ENCODE measurements at regions not wholly inside any gene's neighbourhood (a gene's known extent, or its start where the extent isn't known, plus 50 kb on each side); places are given as distances from the start of the nearest gene placed in this dataset.

DNA sequence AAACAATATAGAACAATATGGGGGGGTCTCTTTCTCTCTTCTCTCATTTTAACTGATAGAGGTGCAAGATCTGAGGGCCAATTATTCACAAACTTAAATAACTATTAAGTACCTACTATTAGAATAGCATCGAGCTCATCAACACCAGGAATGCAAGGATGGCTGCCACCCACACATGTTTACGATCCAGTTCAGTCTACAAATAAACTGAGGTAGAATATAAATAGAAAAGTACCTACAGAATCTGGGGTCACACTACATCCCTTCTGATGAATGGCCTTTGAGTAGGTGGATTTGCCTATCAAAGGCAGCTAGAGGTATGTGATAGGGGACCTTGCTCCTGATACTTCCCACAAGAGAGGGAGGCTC, 91.8 kb upstream of the ZNF366 start:
- Histone ChIP-seq H3K27ac (ENCODE audit: low read depth, low read length) (peak overlapping the region; percentile 89), H3K9me3 (ENCODE audit: control insufficient read depth, insufficient read depth, low read length) (0 out of 2 replicates have a peak, but pooled peaks cover 3% of the 10 kb centered on the region), H3K4me3 (ENCODE audit: low read depth, low read length) (no peak overlapping the region), H3K27me3 (ENCODE audit: control insufficient read depth, insufficient read depth, low read length) (no peaks in the 10 kb centered on the region)
- DNase-seq (ENCODE audit: low read depth, low spot score) = no peak
- POLR2A ChIA-PET = no interaction called here
- CTCF ChIA-PET = interaction anchor here (0.6 to 6.2 kb wide), 3 partner anchors 11 to 319 kb away, joined by 3 to 42 read pairs (median 3); no protein-coding TSS in a partner anchor
- TF ChIP-seq, protein P1, sequence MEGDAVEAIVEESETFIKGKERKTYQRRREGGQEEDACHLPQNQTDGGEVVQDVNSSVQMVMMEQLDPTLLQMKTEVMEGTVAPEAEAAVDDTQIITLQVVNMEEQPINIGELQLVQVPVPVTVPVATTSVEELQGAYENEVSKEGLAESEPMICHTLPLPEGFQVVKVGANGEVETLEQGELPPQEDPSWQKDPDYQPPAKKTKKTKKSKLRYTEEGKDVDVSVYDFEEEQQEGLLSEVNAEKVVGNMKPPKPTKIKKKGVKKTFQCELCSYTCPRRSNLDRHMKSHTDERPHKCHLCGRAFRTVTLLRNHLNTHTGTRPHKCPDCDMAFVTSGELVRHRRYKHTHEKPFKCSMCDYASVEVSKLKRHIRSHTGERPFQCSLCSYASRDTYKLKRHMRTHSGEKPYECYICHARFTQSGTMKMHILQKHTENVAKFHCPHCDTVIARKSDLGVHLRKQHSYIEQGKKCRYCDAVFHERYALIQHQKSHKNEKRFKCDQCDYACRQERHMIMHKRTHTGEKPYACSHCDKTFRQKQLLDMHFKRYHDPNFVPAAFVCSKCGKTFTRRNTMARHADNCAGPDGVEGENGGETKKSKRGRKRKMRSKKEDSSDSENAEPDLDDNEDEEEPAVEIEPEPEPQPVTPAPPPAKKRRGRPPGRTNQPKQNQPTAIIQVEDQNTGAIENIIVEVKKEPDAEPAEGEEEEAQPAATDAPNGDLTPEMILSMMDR (IDR thresholded peaks at IDR 0.05; ENCODE audit: low read depth, low read length) = no peak

DNA sequence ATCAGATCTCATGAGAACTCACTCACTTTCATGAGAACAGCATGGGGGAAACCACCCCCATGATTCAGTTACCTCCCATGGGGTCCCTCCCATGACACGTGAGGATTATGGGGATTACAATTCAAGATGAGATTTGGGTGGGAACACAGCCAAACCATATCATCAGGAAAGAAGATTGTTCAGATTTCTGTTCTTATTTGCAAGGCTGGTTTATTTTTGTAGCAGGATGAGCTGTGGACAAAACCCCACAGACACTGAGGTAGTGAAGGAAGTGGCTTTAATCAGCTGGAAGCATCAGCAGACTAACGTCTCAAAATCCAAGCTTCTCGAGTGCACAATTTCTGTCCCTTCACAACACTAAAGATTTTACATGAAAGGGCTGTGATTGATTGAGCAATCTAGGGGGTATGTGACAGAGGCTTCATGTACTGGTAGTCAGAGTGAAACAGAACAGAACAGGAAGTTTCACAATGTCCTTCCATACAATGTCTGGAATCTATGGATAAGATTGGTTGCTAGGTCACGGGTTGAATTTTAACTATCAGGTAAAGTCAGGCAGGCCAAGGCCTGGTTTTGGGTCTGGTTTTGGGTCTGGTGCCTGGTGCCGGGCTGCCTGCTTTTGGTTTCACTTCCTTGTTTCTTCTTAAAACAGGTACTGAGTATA, 91.3 kb upstream of the ZNF366 start:
- TF ChIP-seq, protein P1 (IDR thresholded peaks at IDR 0.05; ENCODE audit: low read depth, low read length) = no peak
- CTCF ChIA-PET = interaction anchor here (0.6 to 6.2 kb wide), 3 partner anchors 12 to 318 kb away, joined by 3 to 42 read pairs (median 3); no protein-coding TSS in a partner anchor

DNA sequence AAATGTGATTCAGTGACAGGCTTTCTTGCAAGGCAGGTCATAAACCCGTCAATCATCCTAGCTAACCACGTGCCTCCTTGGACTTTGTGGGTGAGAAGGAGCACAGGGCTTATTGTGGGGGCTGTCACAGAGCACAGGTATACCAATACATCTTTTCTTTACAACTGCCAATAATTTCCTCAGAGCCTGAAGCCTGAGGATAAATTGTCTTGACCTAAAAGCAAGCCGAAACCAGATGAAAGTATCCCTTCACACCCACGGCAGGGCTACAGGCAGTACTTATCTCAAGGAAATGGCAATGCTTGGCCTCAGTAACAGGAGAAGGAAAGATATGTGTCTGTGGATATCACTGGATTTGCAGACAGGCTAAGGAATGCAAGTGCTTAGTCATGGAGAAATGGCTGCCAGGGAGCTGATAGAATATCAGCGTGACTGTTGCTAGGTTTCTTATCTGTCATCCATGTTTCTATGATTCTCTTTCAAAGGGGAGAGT, 90.3 kb upstream of the ZNF366 start:
- TF ChIP-seq, protein P1 (IDR thresholded peaks at IDR 0.05; ENCODE audit: low read depth, low read length) = no peak
- no peaks in the 10 kb centered on the region for H3K27me3 ChIP-seq (ENCODE audit: control insufficient read depth, insufficient read depth, low read length)
- CTCF ChIA-PET = interaction anchor here (6.2 kb wide), 1 partner anchor 13 kb away, joined by 42 read pairs; no protein-coding TSS in a partner anchor
- peak overlapping the region; percentile 68 for H3K27ac ChIP-seq (ENCODE audit: low read depth, low read length)
- 0 out of 2 replicates have a peak, but pooled peaks cover 3% of the 10 kb centered on the region for H3K9me3 ChIP-seq (ENCODE audit: control insufficient read depth, insufficient read depth, low read length)
- POLR2A ChIA-PET = interaction anchor here (0.6 to 0.8 kb wide), 3 partner anchors 27 to 220 kb away, joined by 3 read pairs; partner anchors contain the start of gene TNPO1
- peak; percentile 68 for DNase-seq (ENCODE audit: low read depth, low spot score)
- no peak overlapping the region for H3K4me3 ChIP-seq (ENCODE audit: low read depth, low read length)

More for the DNA sequence above, 91.3 kb upstream of the ZNF366 start:
- POLR2A ChIA-PET = no interaction called here
- Histone ChIP-seq H3K4me3 (ENCODE audit: low read depth, low read length) (no peak overlapping the region), H3K9me3 (ENCODE audit: control insufficient read depth, insufficient read depth, low read length) (0 out of 2 replicates have a peak, but pooled peaks cover 3% of the 10 kb centered on the region), H3K27ac (ENCODE audit: low read depth, low read length) (peak overlapping the region; percentile 68), H3K27me3 (ENCODE audit: control insufficient read depth, insufficient read depth, low read length) (no peaks in the 10 kb centered on the region)
- DNase-seq (ENCODE audit: low read depth, low spot score) = no peak

DNA sequence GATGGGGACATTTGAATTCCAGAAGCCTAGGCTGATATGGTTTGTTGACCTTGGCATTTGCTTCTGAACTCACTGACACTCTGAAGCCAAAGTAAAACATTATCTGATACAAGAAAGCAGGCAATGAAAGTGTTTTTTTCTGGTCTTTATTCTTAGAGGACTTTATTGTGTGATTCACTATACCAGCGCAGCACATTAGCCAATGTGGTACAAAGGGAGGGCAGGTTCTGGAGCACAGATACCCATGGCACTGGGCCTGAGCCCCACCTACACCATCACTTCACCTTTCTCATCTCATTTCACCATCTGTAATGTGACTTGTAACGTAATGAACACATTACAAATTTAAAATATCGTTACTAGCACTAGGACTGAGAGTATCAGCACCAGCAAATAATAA, 89.7 kb upstream of the ZNF366 start:
- H3K4me3 ChIP-seq (ENCODE audit: low read depth, low read length) = no peak overlapping the region
- DNase-seq (ENCODE audit: low read depth, low spot score) = no peak
- 0 out of 2 replicates have a peak, but pooled peaks cover 3% of the 10 kb centered on the region for H3K9me3 ChIP-seq (ENCODE audit: control insufficient read depth, insufficient read depth, low read length)
- CTCF ChIA-PET = no interaction called here
- H3K27ac ChIP-seq (ENCODE audit: low read depth, low read length) = no peak overlapping the region
- POLR2A ChIA-PET = no interaction called here
- TF ChIP-seq, protein P1 (IDR thresholded peaks at IDR 0.05; ENCODE audit: low read depth, low read length) = no peak
- H3K27me3 ChIP-seq (ENCODE audit: control insufficient read depth, insufficient read depth, low read length) = no peaks in the 10 kb centered on the region

DNA sequence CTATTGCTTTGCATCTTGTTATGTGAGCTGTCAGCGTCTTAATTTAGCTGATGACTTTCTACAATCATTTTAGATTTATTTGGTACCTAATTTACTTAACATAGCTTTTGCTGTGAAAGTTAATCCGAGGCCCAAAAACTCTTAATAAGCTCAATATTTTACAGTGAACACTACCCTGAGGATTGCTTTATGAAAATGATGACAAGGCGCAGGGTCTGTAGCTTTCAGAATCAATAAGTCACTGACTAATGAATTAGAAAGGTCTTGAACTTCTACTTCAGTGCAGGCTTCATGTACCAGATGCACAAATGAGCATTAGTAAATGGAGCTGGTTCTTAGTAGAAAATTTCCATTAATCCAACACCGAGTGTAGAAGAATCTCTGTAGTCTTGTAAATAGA, 81.4 kb upstream of the ZNF366 start:
- CTCF ChIA-PET = interaction anchor here (1.9 to 2.4 kb wide), 2 partner anchors 23 to 65 kb away, joined by 10 to 11 read pairs; no protein-coding TSS in a partner anchor
- POLR2A ChIA-PET = no interaction called here
- H3K4me3 ChIP-seq (ENCODE audit: low read depth, low read length) = no peak overlapping the region
- H3K27me3 ChIP-seq (ENCODE audit: control insufficient read depth, insufficient read depth, low read length) = no peaks in the 10 kb centered on the region
- no peak for DNase-seq (ENCODE audit: low read depth, low spot score)
- TF ChIP-seq, protein P1 (IDR thresholded peaks at IDR 0.05; ENCODE audit: low read depth, low read length) = no peak
- H3K27ac ChIP-seq (ENCODE audit: low read depth, low read length) = no peak overlapping the region
- no peaks in the 10 kb centered on the region for H3K9me3 ChIP-seq (ENCODE audit: control insufficient read depth, insufficient read depth, low read length)
